ENCODE measurements at regions not wholly inside any gene's neighbourhood (a gene's known extent, or its start where the extent isn't known, plus 50 kb on each side); places are given as distances from the start of the nearest gene placed in this dataset.

DNA sequence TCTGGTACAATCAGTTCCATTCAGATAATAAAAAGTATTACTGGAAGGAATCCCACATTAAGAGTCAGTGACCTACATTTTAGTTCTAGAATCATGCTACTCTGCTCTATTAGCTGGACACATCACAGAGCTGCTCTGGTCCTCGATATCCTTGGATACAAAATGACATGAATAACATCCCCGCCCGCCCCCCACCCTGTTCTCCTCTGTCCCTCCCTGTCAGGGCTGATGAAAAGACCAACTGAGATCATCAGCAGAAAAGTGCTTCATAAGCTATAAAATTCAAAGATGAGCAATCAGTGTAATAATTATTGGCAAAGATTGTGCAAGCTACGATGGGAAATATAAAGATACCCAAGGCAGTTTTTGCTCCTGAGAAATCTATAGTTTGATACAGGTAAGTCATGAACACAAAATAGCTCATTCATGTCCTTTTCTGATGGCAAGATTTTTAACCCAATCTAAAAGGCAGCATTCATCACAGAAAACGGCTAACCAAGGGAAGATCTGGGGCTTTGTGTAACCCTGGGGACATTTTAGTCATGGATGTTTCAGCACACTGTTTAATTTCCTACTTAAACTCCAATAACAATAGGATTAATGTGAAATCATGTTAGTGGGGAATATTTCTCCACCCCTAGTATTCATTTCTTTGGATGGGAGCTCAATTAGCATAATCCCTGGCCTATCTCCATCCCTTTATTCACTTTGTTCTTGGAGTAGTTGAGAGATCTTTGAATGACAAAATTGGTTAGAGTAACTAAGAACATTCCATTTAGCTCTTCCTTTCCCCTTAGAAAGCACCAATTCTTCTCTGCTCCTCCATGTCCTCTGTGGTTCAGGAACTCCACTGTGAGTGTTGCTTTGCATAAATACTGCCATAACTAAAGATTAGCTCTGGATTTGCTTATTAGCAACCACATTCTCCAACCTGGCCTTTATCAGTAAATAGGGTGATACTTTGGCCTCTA is 459.4 kb upstream of the GRIA1 start:
- Histone ChIP-seq H3K27me3 (ENCODE audit: insufficient read depth, low read depth, severe bottlenecking) (no peaks in the 10 kb centered on the region), H3K4me3 (ENCODE audit: low read depth, low read length) (no peak overlapping the region), H3K9me3 (ENCODE audit: severe bottlenecking) (no peaks in the 10 kb centered on the region), H3K36me3 (no peaks in the 10 kb centered on the region), H3K27ac (no peak overlapping the region)
- TF ChIP-seq, protein P1, sequence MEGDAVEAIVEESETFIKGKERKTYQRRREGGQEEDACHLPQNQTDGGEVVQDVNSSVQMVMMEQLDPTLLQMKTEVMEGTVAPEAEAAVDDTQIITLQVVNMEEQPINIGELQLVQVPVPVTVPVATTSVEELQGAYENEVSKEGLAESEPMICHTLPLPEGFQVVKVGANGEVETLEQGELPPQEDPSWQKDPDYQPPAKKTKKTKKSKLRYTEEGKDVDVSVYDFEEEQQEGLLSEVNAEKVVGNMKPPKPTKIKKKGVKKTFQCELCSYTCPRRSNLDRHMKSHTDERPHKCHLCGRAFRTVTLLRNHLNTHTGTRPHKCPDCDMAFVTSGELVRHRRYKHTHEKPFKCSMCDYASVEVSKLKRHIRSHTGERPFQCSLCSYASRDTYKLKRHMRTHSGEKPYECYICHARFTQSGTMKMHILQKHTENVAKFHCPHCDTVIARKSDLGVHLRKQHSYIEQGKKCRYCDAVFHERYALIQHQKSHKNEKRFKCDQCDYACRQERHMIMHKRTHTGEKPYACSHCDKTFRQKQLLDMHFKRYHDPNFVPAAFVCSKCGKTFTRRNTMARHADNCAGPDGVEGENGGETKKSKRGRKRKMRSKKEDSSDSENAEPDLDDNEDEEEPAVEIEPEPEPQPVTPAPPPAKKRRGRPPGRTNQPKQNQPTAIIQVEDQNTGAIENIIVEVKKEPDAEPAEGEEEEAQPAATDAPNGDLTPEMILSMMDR (IDR thresholded peaks at IDR 0.05; ENCODE audit: low read depth, low read length) = no peak
- no peak for DNase-seq

- DNase-seq = no peak
- Histone ChIP-seq H3K36me3 (no peaks in the 10 kb centered on the region), H3K27me3 (ENCODE audit: insufficient read depth, low read depth, severe bottlenecking) (no peaks in the 10 kb centered on the region), H3K27ac (no peak overlapping the region), H3K4me3 (ENCODE audit: low read depth, low read length) (no peak overlapping the region), H3K9me3 (ENCODE audit: severe bottlenecking) (no peaks in the 10 kb centered on the region)
- TF ChIP-seq, protein P1 (IDR thresholded peaks at IDR 0.05; ENCODE audit: low read depth, low read length) = no peak
These were observed 451.0 kb upstream of the GRIA1 start for GRCh38 chr5:153039501-153039900.

GRCh38 chr5:153043886-153044285 is 446.6 kb upstream of the GRIA1 start:
- no peaks in the 10 kb centered on the region for H3K36me3 ChIP-seq
- H3K27ac ChIP-seq = no peak overlapping the region
- no peak overlapping the region for H3K4me3 ChIP-seq (ENCODE audit: low read depth, low read length)
- no peaks in the 10 kb centered on the region for H3K9me3 ChIP-seq (ENCODE audit: severe bottlenecking)
- TF ChIP-seq, protein P1 (IDR thresholded peaks at IDR 0.05; ENCODE audit: low read depth, low read length) = no peak
- no peaks in the 10 kb centered on the region for H3K27me3 ChIP-seq (ENCODE audit: insufficient read depth, low read depth, severe bottlenecking)
- DNase-seq = no peak

- TF ChIP-seq, protein P1 (IDR thresholded peaks at IDR 0.05; ENCODE audit: low read depth, low read length) = no peak
- H3K9me3 ChIP-seq (ENCODE audit: severe bottlenecking) = no peaks in the 10 kb centered on the region
- no peak for DNase-seq
- H3K4me3 ChIP-seq (ENCODE audit: low read depth, low read length) = no peak overlapping the region
- H3K27me3 ChIP-seq (ENCODE audit: insufficient read depth, low read depth, severe bottlenecking) = no peaks in the 10 kb centered on the region
- H3K27ac ChIP-seq = no peak overlapping the region
- H3K36me3 ChIP-seq = no peaks in the 10 kb centered on the region
These were observed 439.8 kb upstream of the GRIA1 start for GRCh38 chr5:153050496-153051179.

GRCh38 chr5:153066281-153066680 is 424.2 kb upstream of the GRIA1 start:
- Histone ChIP-seq H3K27me3 (ENCODE audit: insufficient read depth, low read depth, severe bottlenecking) (no peaks in the 10 kb centered on the region), H3K4me3 (ENCODE audit: low read depth, low read length) (no peak overlapping the region), H3K9me3 (ENCODE audit: severe bottlenecking) (no peaks in the 10 kb centered on the region), H3K27ac (no peak overlapping the region), H3K36me3 (no peaks in the 10 kb centered on the region)
- TF ChIP-seq, protein P1 (IDR thresholded peaks at IDR 0.05; ENCODE audit: low read depth, low read length) = no peak
- no peak for DNase-seq
